Epithelial cell of esophagus (primary cell): ENCODE measurements at regions not wholly inside any gene's neighbourhood (a gene's known extent, or its start where the extent isn't known, plus 50 kb on each side); places are given as distances from the start of the nearest gene placed in this dataset.

Source experiments
- DNase-seq: peaks from one replicate; pipeline ENCODE4 v3.0.0; 2010; ENCODE audit warnings: low read depth
- H3K4me3 ChIP-seq: 2 replicates; pipeline ENCODE4 v1.5.1; 2011; ENCODE audit warnings: mild to moderate bottlenecking, low read length, control low read depth
- TF ChIP-seq, protein P1 (sequence below): IDR thresholded peaks from 2 replicates; pipeline ENCODE4 v1.5.1; 2011; ENCODE audit warnings: low read depth, mild to moderate bottlenecking, low read length, control low read depth, inconsistent platforms; ENCODE audit not compliant: insufficient read depth; ENCODE audit errors: missing control alignments

DNA sequence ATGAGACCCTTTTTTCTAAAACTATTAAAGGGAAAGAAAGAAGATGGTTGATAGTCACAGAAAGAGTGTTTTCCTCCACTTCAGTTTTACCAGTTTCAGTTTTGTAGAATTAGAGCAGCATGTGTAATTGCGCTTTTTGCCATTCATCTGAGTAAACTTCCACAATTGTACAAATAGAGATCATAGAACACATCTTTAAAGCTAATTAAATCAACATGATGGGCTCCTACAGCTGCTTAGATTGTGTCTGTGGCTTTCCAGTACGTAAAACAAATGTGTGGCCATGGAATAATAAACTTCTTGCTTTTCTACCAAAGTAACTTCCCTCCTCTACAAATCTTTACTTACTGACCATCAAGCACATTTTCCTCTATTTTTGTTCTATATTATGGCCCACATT, 84.2 kb upstream of the LRIG3 start:
- no peak for DNase-seq
- no peak overlapping the region for H3K4me3 ChIP-seq
- TF ChIP-seq, protein P1, sequence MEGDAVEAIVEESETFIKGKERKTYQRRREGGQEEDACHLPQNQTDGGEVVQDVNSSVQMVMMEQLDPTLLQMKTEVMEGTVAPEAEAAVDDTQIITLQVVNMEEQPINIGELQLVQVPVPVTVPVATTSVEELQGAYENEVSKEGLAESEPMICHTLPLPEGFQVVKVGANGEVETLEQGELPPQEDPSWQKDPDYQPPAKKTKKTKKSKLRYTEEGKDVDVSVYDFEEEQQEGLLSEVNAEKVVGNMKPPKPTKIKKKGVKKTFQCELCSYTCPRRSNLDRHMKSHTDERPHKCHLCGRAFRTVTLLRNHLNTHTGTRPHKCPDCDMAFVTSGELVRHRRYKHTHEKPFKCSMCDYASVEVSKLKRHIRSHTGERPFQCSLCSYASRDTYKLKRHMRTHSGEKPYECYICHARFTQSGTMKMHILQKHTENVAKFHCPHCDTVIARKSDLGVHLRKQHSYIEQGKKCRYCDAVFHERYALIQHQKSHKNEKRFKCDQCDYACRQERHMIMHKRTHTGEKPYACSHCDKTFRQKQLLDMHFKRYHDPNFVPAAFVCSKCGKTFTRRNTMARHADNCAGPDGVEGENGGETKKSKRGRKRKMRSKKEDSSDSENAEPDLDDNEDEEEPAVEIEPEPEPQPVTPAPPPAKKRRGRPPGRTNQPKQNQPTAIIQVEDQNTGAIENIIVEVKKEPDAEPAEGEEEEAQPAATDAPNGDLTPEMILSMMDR, result no peak

DNA sequence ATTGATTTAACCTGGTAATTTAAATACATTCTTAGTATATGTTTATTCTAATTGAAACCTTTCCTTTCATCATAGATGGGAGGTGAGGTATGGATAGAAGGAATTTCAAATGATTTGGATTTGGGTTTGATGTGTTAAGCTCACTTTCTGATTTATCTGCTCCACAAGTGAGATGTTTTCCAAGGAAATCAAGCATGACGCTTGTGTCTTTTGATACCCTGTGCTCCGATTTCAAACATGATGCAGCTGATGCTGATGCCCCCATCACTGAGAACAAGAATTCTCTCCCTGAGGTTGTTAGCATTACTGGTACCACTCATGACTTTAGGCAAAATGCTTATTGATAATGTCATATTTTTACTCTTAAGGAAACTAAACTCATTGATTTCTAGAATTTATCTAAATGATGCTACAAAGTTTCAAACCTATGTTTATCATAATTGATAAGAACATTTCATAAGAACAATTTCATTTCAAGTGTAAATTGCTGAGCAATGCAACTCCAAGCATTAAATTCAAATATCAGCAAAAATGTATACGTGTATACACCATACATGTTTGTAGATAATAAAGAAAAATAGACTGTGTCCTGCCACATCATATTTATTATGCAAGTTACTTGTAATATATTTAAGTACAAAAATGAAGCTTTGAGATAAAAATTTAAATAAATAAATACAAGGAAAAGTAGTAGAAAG, 75.5 kb upstream of the LRIG3 start:
- H3K4me3 ChIP-seq, result no peak overlapping the region
- DNase-seq, result no peak
- TF ChIP-seq, protein P1, result no peak

GRCh38 chr12:58988643-58989344, 68.5 kb upstream of the LRIG3 start:
- DNase-seq, result no peak
- H3K4me3 ChIP-seq, result no peak overlapping the region
- TF ChIP-seq, protein P1, result no peak

DNA sequence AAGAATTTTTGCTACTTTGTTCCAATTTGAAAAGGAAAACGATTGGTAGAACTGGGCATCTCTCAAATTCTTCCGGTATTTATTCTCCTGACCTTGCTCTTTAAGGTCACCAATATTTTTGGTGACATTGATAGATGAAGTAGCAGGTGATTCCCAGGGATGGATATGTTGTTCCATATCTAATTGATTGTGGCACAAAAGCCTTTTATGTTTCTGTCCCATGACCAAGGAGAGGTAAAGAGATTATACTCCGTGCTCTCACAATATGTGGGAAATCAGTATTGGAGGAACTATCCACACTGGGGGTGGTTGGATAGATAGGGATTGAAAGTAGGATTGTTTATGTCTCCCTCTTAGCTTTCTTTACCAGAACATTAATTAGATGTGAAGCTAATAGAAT, 61.7 kb upstream of the LRIG3 start:
- DNase-seq, result no peak
- TF ChIP-seq, protein P1, result no peak
- H3K4me3 ChIP-seq, result no peak overlapping the region

GRCh38 chr12:58980768-58981167, 60.5 kb upstream of the LRIG3 start:
- H3K4me3 ChIP-seq, result no peak overlapping the region
- DNase-seq, result peak; percentile 3
- TF ChIP-seq, protein P1, result no peak

DNA sequence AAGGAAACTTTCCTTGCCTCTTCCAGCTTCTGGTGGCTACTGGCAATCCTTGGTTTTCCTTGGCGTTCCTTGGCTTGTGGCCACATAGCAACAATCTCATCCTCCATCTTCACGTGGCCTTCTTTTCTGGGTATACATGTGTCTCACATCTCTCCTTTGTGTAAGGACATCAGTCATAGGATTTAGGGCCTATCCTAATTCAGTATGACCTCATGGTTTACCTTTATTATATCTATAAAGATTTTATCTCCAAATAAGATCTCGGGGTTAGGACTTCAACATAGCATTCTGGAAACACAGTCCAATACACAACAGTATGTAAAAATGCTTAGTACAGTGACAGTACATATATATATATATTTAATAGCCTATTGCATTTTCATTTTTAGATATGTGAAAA, 58.4 kb upstream of the LRIG3 start:
- DNase-seq, result no peak
- no peak overlapping the region for H3K4me3 ChIP-seq
- TF ChIP-seq, protein P1, result no peak
